ENCODE measurements at regions not wholly inside any gene's neighbourhood (a gene's known extent, or its start where the extent isn't known, plus 50 kb on each side); places are given as distances from the start of the nearest gene placed in this dataset.

DNA sequence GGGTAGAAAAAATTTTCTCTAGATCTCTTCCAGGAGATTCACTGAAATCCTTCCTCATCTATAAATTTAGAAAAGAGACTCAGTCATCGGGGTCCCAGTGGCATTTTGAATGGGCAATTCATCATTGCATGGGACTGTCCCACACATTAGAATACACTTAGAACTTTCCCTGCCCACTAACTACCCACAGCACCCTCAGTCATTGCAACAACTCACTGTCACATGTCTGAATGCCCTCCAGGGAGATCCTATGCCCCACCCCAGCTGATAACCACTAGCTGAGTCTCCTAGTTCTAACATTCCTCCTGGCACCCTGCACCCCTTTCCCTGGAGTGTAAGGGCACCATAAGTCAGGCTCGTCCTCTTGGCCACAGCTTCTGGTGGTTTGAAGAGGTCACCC is 89.6 kb downstream of the INSIG2 start:
- TF ChIP-seq, protein P1, sequence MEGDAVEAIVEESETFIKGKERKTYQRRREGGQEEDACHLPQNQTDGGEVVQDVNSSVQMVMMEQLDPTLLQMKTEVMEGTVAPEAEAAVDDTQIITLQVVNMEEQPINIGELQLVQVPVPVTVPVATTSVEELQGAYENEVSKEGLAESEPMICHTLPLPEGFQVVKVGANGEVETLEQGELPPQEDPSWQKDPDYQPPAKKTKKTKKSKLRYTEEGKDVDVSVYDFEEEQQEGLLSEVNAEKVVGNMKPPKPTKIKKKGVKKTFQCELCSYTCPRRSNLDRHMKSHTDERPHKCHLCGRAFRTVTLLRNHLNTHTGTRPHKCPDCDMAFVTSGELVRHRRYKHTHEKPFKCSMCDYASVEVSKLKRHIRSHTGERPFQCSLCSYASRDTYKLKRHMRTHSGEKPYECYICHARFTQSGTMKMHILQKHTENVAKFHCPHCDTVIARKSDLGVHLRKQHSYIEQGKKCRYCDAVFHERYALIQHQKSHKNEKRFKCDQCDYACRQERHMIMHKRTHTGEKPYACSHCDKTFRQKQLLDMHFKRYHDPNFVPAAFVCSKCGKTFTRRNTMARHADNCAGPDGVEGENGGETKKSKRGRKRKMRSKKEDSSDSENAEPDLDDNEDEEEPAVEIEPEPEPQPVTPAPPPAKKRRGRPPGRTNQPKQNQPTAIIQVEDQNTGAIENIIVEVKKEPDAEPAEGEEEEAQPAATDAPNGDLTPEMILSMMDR (IDR thresholded peaks at IDR 0.05; ENCODE audit: low read depth, low read length) = no peak
- H3K4me3 ChIP-seq (replicated peaks in 1 of 2; ENCODE audit: low read depth in 2 of 2, low read length in 2 of 2) = no peak overlapping the region
- no peak for DNase-seq (ENCODE audit: low read depth in 2 of 2)

DNA sequence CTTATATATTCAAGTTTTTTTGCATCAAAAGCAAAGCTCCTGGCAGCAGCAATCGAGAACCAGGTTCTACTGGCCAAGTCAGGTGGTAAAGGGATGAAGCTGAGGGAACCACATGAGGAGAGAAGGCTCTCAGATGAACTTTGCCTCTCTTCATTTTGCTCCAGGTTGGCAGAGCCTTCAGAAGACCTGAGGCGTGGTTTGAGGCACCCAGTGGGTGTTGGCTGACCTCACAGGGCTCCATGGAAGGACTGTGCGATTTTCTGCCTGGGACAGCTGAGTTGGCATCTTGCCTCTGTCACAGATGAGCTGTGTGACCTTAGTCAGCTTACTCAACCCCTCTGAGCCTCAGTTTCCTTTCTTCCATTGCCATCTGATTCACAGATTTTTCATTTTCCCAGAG is 89.0 kb downstream of the INSIG2 start:
- DNase-seq (ENCODE audit: low read depth in 2 of 2) = no peak
- TF ChIP-seq, protein P1 (IDR thresholded peaks at IDR 0.05; ENCODE audit: low read depth, low read length) = no peak
- H3K4me3 ChIP-seq (replicated peaks in 1 of 2; ENCODE audit: low read depth in 2 of 2, low read length in 2 of 2) = no peak overlapping the region

DNA sequence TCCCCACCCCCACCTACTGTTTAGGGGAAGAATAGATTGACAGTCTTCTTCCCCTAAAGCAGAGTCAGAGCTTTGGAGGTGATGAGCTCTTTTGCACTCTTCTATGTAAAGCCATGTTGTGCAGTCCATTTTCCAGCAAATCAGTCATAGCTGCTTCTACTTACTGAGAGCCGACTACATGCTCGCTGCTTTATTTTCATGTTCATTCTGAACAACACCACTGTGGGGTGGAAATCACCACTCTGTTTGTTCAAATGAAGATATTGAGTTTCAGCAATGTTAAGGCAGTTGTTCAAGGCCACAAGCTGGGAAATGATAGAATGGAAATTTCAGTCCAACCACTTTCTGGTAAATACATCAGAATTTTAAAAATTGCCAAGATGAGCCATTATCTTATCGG is 88.3 kb downstream of the INSIG2 start:
- no peak for DNase-seq (ENCODE audit: low read depth in 2 of 2)
- H3K4me3 ChIP-seq (replicated peaks in 1 of 2; ENCODE audit: low read depth in 2 of 2, low read length in 2 of 2) = no peak overlapping the region
- TF ChIP-seq, protein P1 (IDR thresholded peaks at IDR 0.05; ENCODE audit: low read depth, low read length) = no peak

DNA sequence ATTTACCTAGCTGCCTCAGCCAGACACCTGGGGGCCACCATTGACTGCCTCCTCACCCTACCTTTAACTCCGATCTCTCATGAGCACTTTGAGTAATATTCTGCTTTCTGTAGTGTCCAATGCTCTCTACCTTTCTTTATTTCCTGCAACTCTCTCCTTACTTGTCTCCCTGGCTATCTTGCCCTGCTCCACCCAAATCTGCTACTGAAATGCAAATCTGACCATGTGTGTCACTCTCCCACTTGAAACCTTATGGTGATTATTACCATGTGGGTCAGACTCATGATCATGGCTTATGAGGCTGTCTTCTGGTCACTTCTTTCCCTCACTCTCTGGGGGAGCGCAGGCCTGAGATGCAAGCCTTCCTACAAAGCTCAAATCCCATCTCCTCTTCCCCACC is 83.3 kb downstream of the INSIG2 start:
- no peak for DNase-seq (ENCODE audit: low read depth in 2 of 2)
- TF ChIP-seq, protein P1 (IDR thresholded peaks at IDR 0.05; ENCODE audit: low read depth, low read length) = no peak
- no peak overlapping the region for H3K4me3 ChIP-seq (replicated peaks in 1 of 2; ENCODE audit: low read depth in 2 of 2, low read length in 2 of 2)

DNA sequence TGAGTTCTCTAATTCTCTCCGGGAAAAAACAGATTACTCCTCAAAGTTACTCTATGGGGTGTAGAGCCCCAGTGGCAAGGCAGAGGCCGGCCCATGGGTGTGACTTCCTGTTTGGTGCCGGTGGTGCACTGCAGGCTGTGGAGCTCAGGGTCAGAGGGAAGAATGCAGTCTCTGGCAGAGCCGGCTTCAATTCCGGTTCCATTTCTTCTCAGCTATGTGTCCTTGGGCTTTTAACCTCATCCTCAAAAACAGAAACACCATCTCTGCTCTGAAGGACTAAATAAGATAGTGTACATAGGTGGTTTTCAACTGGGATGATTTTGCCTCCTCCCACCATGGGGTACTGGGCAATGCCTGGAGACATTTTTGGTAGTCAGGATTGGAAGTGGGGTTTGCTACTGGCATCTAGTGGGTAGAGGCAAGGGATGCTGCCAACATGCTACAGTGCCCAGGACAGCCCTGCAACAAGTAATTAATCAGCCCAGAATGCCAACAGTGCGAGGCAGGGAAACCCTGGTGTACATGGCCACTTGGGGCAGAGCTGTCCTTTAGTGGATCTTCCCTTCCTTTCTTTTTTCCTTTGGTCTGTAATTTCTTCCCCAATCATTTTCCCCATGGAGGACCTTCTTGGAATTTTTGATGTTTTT is 81.2 kb downstream of the INSIG2 start:
- TF ChIP-seq, protein P1 (IDR thresholded peaks at IDR 0.05; ENCODE audit: low read depth, low read length) = no peak
- H3K4me3 ChIP-seq (replicated peaks in 1 of 2; ENCODE audit: low read depth in 2 of 2, low read length in 2 of 2) = no peak overlapping the region
- DNase-seq (ENCODE audit: low read depth in 2 of 2) = no peak

DNA sequence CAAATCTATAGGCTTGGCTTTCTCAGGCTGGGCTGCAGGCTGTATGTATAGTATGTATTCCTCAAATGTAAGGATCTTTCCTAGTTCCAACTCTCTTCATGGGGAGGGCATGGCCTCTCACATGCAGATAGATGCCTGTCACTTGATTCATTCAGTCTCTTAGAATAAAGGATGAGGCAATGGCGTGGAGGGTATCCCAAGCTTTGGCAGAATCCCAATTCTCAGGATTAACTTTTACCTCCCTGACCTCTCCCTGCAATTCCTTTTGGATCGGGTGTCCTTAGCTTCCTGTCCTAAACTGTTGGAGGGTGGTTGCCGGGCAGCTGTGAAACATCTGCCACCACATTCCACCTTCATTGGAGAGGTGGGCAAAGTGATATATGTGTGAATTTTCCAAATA is 80.3 kb downstream of the INSIG2 start:
- DNase-seq (ENCODE audit: low read depth in 2 of 2) = no peak
- TF ChIP-seq, protein P1 (IDR thresholded peaks at IDR 0.05; ENCODE audit: low read depth, low read length) = no peak
- no peak overlapping the region for H3K4me3 ChIP-seq (replicated peaks in 1 of 2; ENCODE audit: low read depth in 2 of 2, low read length in 2 of 2)

DNA sequence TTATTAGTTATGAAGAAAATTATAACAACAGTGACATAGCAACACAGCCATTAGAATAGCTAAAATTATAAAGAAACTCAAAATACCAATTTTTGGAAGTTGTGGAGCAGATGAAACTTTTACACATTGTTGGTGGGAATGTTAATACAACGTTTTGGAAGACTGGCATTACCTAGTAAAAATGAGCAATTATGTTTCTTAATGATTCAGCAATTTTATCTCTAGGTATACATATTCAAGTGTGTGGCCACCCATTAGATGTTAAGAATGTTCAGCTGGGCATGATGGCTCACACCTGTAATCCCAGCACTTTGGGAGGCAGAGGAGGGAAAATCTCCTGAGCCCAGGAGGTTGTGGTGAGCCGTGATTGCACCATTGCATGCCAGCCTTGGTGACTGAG is 78.8 kb downstream of the INSIG2 start:
- no peak overlapping the region for H3K4me3 ChIP-seq (replicated peaks in 1 of 2; ENCODE audit: low read depth in 2 of 2, low read length in 2 of 2)
- DNase-seq (ENCODE audit: low read depth in 2 of 2) = no peak
- TF ChIP-seq, protein P1 (IDR thresholded peaks at IDR 0.05; ENCODE audit: low read depth, low read length) = no peak

Data from cardiac fibroblast (primary cell).